Gastroesophageal sphincter (tissue), 4 donors: ENCODE measurements at regions not wholly inside any gene's neighbourhood (a gene's known extent, or its start where the extent isn't known, plus 50 kb on each side); places are given as distances from the start of the nearest gene placed in this dataset.

Experiments
- ATAC-seq: fragments of 150-250 bp; one replicate; pipeline ENCODE4 v1.9.1; 2016; ENCODE audit warnings: mild to moderate bottlenecking, moderate library complexity
- H3K27ac ChIP-seq, 4 donors: fragments of 200-600 bp; sonication (generic) in 3 of 4; 1 replicate in 3 of 4; 2 replicates in 1 of 4; pipeline ENCODE4 v1.5.1; 2016 to 2019
- H3K27me3 ChIP-seq: fragments of 200-600 bp; sonication (generic); one replicate; pipeline ENCODE4 v1.5.1; 2019
- H3K36me3 ChIP-seq, 2 donors: fragments of 200-600 bp; sonication (generic); one replicate each; pipeline ENCODE4 v1.5.1; 2019; ENCODE audit warnings: control low read depth in 1 of 2
- H3K4me1 ChIP-seq, 3 donors: fragments of 200-600 bp; sonication (generic); 1 replicate in 2 of 3; 2 replicates in 1 of 3; pipeline ENCODE4 v1.5.1; 2016 to 2019; ENCODE audit warnings: control low read depth in 2 of 3
- H3K4me3 ChIP-seq, 2 donors: fragments of 200-600 bp; sonication (generic); one replicate each; pipeline ENCODE4 v1.5.1; 2019; ENCODE audit warnings: mild to moderate bottlenecking in 1 of 2, moderate library complexity in 1 of 2
- H3K9me3 ChIP-seq, 3 donors: fragments of 200-600 bp; sonication (generic); one replicate each; pipeline ENCODE4 v1.5.1; 2017 to 2019; ENCODE audit warnings: control low read depth in 2 of 3
- EP300 ChIP-seq: sonication (generic); formaldehyde crosslinking; IDR thresholded peaks from one replicate; pipeline ENCODE4 v1.6.1; 2017; ENCODE audit warnings: antibody characterized with exemption, mild to moderate bottlenecking
- POLR2A ChIP-seq, 2 donors: fragments of 450-650 bp; IDR thresholded peaks; one replicate each; pipeline ENCODE4 v1.6.1; 2017; ENCODE audit warnings: antibody characterized with exemption in 2 of 2, mild to moderate bottlenecking in 2 of 2, moderate library complexity in 1 of 2
- POLR2AphosphoS5 ChIP-seq: sonication (generic); formaldehyde crosslinking; IDR thresholded peaks from one replicate; pipeline ENCODE4 v1.6.1; 2017; ENCODE audit warnings: antibody characterized with exemption
- WGBS, 2 donors: methylation state at CpG; one replicate each; pipeline ENCODE4 v1.1.5; 2018; ENCODE audit warnings: low coverage in 1 of 2; 5-methylcytosine and 5-hydroxymethylcytosine counted together
- TF ChIP-seq, protein P1 (sequence below), 4 experiments: fragments of 200-600 bp in 2 of 4; fragments of 450-650 bp in 2 of 4; sonication (generic) in 1 of 4; IDR thresholded peaks; one replicate each; pipeline ENCODE4 v1.5.1; 2017 to 2019; ENCODE audit warnings: antibody characterized with exemption in 4 of 4, mild to moderate bottlenecking in 2 of 4, moderate library complexity in 2 of 4

DNA sequence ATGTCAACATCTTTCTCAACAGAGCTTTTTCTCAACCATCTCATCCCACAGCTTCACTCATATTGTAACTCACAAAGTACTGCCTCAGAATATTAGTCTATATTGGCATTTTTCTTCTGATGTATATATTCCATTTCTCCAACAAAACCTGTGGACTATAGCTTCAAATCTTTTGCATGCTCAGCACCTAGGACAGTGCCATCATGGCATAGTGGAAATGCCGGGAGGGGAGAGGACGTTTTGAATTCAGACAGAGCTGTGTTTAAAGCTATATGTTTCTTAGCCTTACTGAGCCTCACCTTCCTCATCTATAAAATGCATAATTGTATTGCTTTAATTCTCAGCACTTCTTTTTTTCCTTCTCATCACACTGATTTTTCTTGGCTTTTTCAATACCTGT is 452.6 kb downstream of the GALC start:
- H3K9me3 ChIP-seq = peaks cover 0 to 5% (median 0%) of the 10 kb centered on the region in 3 donors
- no peak for TF ChIP-seq POLR2A (IDR thresholded peaks at IDR 0.05)
- TF ChIP-seq POLR2AphosphoS5 = no peak
- TF ChIP-seq EP300 = no peak
- TF ChIP-seq, protein P1, sequence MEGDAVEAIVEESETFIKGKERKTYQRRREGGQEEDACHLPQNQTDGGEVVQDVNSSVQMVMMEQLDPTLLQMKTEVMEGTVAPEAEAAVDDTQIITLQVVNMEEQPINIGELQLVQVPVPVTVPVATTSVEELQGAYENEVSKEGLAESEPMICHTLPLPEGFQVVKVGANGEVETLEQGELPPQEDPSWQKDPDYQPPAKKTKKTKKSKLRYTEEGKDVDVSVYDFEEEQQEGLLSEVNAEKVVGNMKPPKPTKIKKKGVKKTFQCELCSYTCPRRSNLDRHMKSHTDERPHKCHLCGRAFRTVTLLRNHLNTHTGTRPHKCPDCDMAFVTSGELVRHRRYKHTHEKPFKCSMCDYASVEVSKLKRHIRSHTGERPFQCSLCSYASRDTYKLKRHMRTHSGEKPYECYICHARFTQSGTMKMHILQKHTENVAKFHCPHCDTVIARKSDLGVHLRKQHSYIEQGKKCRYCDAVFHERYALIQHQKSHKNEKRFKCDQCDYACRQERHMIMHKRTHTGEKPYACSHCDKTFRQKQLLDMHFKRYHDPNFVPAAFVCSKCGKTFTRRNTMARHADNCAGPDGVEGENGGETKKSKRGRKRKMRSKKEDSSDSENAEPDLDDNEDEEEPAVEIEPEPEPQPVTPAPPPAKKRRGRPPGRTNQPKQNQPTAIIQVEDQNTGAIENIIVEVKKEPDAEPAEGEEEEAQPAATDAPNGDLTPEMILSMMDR (IDR thresholded peaks at IDR 0.05) = no peak
- no peaks in the 10 kb centered on the region for H3K27me3 ChIP-seq
- 33 to 42% methylated on average over 2 of the region's 2 CpGs for WGBS, 2 donors
- no peak overlapping the region for H3K4me3 ChIP-seq
- no peaks in the 10 kb centered on the region for H3K4me1 ChIP-seq
- no peak for ATAC-seq
- H3K36me3 ChIP-seq = no peaks in the 10 kb centered on the region
- no peak overlapping the region for H3K27ac ChIP-seq

DNA sequence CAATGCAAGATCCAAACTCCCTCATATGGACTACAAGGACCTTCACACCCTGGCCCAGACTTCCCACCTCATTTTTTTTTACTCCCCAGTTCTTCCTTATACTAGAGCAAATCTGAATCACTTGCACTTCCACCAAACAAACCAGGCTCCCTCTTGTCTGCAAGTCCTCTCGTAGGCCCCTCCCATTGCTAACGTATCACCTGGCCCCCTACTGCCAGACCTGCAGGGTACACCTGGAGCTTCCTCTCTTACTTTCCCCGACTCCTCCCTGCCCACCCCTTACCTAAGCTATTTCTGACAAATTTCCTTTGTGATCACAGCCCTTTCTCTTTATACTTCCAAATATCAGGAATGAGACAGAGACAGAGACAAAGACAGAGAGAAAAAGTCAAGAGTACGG is 463.9 kb downstream of the GALC start:
- ATAC-seq = no peak
- no peaks in the 10 kb centered on the region for H3K36me3 ChIP-seq
- H3K9me3 ChIP-seq = no peaks in the 10 kb centered on the region
- WGBS, 2 donors = 54 to 69% methylated on average over 3 to 4 of the region's 4 CpGs
- H3K27ac ChIP-seq = no peak overlapping the region
- TF ChIP-seq POLR2AphosphoS5 (no peak), EP300 (no peak)
- H3K4me3 ChIP-seq = no peak overlapping the region
- no peaks in the 10 kb centered on the region for H3K4me1 ChIP-seq
- no peaks in the 10 kb centered on the region for H3K27me3 ChIP-seq

DNA sequence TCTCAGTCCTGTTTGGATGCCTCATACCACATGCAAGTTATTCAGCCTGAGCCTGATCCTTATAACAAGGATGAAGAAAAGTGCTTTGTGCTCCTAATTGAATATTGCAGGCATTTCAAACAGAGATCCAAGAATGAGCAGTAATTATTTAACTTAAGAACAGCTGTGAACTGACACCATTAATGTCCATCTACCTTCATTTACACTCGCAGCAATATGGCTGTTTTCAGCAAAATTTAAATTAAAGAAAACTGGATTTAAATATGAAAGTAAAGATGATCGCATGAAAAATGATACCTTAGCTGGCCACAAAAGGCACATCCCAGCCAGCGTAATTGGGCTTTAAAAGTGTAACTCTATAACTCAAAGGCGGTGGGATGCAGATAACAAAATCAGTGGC is 466.3 kb downstream of the GALC start:
- H3K36me3 ChIP-seq = no peaks in the 10 kb centered on the region
- H3K4me1 ChIP-seq = no peaks in the 10 kb centered on the region
- no peaks in the 10 kb centered on the region for H3K9me3 ChIP-seq
- no peaks in the 10 kb centered on the region for H3K27me3 ChIP-seq
- no peak overlapping the region for H3K27ac ChIP-seq
- H3K4me3 ChIP-seq = no peak overlapping the region
- no peak for ATAC-seq
- WGBS, 2 donors = 66 to 68% methylated on average over 4 of the region's 4 CpGs
- TF ChIP-seq, protein P1 (IDR thresholded peaks at IDR 0.05) = no peak
- TF ChIP-seq POLR2AphosphoS5 (no peak), EP300 (no peak), POLR2A (IDR thresholded peaks at IDR 0.05) (no peak)

DNA sequence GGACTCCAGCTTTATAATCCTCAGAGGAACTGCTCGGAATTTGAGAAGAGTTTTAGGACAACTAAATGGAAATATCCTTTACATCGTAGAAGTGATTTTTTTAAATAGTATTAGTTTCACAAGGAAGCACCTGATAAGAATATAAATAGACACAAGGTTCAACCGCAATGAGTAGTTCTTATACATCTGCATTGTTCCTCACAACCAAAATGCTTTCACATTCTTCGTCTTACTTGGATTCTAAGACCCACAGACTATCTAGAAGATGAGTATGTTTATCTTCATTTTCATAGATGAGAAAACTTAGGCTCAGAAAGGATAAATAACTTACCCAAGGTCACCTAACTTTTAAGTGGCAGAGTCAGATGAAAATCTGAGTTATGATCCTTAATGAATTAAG is 469.0 kb downstream of the GALC start:
- no peak for ATAC-seq
- 86 to 89% methylated on average over 4 of the region's 4 CpGs for WGBS, 2 donors

DNA sequence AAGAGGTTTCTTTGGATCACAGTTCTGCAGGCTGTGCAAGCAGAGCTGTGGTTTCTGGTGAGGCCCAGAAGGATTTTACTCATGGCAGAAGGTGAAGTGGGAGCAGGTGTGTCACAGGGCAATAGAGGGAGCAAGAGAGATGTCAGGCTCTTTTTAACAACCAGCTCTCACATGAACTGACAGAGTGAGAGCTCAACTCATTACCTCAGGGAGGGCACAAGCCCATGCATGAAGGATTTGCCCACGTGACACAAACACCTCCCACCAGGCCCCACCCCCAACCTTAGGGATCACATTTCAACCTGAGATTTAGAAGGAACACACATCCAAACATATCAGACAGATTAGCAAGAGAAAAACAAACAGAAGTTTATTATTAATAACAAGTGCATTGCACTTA is 470.4 kb downstream of the GALC start:
- 0 to 40% methylated on average over 1 of the region's 1 CpG for WGBS, 2 donors
- Histone ChIP-seq H3K4me1 (no peaks in the 10 kb centered on the region), H3K9me3 (no peaks in the 10 kb centered on the region), H3K27ac (no peak overlapping the region), H3K4me3 (no peak overlapping the region), H3K36me3 (no peaks in the 10 kb centered on the region), H3K27me3 (no peaks in the 10 kb centered on the region)
- no peak for ATAC-seq
- TF ChIP-seq POLR2AphosphoS5 (no peak), EP300 (no peak), POLR2A (IDR thresholded peaks at IDR 0.05) (no peak)
- TF ChIP-seq, protein P1 (IDR thresholded peaks at IDR 0.05) = no peak

More for the DNA sequence above, 469.0 kb downstream of the GALC start:
- no peaks in the 10 kb centered on the region for H3K4me1 ChIP-seq
- no peak overlapping the region for H3K27ac ChIP-seq
- no peak overlapping the region for H3K4me3 ChIP-seq
- no peaks in the 10 kb centered on the region for H3K27me3 ChIP-seq
- no peaks in the 10 kb centered on the region for H3K36me3 ChIP-seq
- TF ChIP-seq POLR2A (IDR thresholded peaks at IDR 0.05) = no peak
- TF ChIP-seq EP300 = no peak
- TF ChIP-seq, protein P1 (IDR thresholded peaks at IDR 0.05) = no peak
- no peak for TF ChIP-seq POLR2AphosphoS5
- no peaks in the 10 kb centered on the region for H3K9me3 ChIP-seq

DNA sequence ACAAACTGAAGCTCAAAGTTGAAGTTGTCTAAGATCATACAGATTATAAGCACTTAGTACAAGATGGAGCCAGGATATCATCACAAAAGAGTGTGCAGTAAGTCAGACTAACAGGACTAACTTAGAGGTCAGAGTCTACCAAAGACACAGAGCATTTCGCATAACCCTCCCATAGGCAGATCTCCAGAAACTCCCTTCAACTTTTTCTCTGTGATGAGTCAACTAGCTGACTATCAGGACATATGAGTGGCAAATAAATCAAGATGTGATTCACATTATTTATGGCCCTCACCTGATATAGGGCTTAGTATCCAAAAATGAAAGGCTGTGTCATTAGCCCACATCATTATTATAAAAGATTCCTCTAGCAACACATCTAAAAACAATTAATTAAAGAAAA is 484.6 kb downstream of the GALC start:
- Histone ChIP-seq H3K27ac (no peak overlapping the region), H3K4me3 (no peak overlapping the region), H3K9me3 (no peaks in the 10 kb centered on the region), H3K36me3 (no peaks in the 10 kb centered on the region), H3K27me3 (no peaks in the 10 kb centered on the region), H3K4me1 (no peaks in the 10 kb centered on the region)
- 75 to 100% methylated on average over 1 of the region's 1 CpG for WGBS, 2 donors
- TF ChIP-seq, protein P1 (IDR thresholded peaks at IDR 0.05) = no peak
- TF ChIP-seq EP300 (no peak), POLR2AphosphoS5 (no peak), POLR2A (IDR thresholded peaks at IDR 0.05) (no peak)
- ATAC-seq = no peak
